GM21576 (cell line): ENCODE measurements at regions not wholly inside any gene's neighbourhood (a gene's known extent, or its start where the extent isn't known, plus 50 kb on each side); places are given as distances from the start of the nearest gene placed in this dataset.
"Not testable (repeated sequence)": the region's sequence is repeated elsewhere in the genome, so short reads cannot be mapped to it uniquely, and the experiment has no call there.

Experiments
- ATAC-seq: cut with Tn5 transposase; IDR thresholded peaks from one replicate; pipeline ENCODE4 v1.9.1; 2021; ENCODE audit warnings: mild to moderate bottlenecking, moderate library complexity; ENCODE audit not compliant: unreplicated experiment

- no peak for ATAC-seq
Measured at GRCh38 chr5:83001796-83002381, 75.3 kb downstream of the TMEM167A start.

DNA sequence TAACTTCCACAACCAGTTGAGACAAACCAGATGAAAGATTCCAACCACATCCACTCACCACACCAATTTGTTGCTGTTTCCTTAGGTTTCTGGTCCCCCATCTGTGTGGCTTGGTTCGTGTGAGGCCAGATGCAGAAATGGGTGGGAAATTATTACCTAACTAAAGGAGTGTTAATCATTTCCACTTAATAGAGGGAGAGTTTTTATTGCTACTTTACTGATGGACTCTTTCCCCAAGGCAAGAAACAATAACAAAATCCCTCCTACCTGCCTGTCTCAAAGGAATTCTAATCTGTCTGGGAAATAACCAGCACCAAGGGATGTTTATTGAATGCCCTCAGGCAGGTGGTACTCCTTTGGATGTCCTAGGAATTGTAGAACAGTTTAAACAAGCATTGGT lies 76.3 kb downstream of the TMEM167A start:
- ATAC-seq: no peak

DNA sequence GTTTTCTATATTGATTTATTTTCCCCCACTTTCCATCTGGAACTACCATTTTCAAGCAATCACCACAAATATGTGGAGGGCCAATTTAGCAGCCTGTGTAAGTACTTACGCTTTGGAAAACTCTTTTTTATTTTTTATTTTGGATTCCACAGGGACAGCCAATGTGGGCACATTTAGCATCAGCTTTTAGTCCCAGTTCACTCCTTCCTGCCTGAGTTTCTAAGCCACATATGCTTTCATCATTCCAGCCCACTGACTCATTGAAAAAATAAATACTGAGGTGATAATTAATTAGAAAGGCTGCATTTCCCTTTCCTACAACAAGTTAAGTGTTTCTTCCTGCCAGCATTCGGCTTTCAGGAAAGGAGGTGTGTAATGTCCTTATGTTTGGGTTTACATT lies 76.8 kb downstream of the TMEM167A start:
- no peak for ATAC-seq

DNA sequence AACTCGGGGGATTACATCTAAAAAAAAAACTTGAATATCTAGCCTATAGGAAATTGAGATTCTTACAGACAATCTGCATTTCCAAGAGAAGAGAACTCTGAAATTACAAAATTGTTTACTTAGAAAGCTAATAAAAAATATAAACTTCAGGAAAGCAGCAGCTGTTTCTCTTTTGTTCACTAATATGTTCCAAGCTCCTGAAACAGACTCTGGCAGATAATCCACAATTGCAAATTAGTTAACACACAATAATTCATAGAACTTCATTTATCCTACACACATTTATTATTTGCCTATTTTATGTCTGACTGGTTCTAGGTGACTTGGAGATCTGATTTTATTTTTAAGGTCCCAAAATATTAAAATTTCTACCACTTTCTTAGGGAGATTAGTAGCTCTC lies 83.8 kb downstream of the TMEM167A start:
- no peak for ATAC-seq

DNA sequence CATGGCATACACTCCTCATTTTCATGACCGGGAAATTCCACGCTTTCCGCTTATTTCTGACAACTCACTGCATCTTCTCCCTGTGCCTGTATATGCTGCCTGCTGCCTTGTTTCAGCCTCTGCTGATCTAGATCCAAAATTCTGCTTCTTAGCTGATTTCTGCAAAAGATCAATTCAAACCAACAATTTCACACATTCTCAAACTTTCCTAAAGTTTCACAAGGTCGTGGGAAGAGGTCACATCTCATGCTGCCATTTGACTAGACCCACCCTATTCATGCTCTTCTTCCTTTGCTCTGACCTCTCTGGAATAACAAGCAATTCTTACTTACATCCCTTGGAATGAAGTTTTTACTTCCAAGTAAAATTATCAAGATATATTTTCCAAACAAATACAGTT lies 84.5 kb downstream of the TMEM167A start:
- no peak for ATAC-seq

DNA sequence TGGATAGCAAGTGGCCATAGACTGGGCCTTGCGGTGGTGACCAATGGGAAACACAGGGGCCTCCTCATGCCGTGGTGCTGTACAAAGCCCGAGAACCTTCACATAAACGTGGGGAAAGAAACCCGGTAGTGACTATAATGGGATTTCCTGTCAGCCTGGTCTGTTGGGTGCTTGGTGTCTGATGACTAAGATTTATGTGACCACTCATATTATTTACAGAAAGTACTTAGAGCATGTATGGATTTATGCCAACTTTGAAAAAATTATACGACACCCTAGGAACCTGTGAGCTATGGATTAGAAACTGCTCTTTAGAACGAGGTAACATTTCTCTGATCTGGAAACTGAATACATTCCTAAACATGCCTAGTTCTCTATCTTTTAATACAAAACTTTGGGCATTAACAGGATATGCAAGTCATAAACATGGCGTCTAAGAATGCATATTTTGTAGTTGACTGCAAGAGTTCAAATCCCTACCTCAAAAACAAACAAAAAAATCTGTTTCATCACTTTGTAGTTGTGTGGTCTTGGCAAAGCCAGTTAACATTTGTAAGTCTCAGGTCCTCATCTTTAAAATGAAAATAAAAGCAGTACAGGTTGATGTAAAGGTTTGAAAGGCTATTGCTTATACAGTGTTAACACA lies 85.4 kb downstream of the TMEM167A start:
- no peak for ATAC-seq

GRCh38 chr5:82991059-82991458 lies 86.1 kb downstream of the TMEM167A start:
- no peak for ATAC-seq

DNA sequence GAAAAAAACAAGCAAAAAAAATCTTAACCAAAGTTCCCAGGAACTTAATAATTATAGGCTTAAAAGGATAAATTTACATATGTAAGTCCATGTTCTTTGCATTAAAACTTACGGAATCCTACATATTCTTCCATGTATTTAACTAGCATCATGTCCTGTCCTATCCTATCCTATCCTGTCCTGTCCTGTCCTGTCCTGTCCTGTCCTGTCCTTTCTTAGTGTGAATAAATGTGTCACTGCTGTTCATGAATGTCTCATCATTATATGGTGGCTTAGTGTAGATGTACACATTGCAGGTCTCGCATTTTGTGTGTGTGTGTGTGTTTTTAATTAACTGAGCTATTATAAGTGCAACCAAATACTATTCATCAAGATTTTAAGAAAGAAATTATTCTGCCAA lies 90.0 kb downstream of the TMEM167A start:
- no peak for ATAC-seq

- ATAC-seq: no peak
Measured at GRCh38 chr5:82986404-82986803, 90.8 kb downstream of the TMEM167A start.

DNA sequence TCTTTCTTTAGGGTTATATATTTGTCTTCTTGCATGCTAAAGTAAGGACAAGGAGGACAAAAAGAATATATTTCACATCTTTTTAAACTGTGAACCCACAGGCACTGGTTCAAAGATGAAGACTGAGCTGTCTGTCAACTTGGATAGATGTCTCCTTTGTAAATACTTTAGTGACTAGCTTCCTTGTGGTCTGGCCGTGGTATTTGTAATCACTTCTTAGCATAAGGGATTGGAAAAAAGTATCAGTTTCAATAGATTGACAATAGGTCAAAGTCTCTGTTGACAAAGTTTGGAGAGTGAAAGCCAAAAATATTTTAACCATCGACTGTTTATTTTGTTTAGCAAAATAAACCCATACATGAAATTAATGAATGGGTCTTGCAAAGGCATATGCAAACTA lies 91.4 kb downstream of the TMEM167A start:
- ATAC-seq: no peak

DNA sequence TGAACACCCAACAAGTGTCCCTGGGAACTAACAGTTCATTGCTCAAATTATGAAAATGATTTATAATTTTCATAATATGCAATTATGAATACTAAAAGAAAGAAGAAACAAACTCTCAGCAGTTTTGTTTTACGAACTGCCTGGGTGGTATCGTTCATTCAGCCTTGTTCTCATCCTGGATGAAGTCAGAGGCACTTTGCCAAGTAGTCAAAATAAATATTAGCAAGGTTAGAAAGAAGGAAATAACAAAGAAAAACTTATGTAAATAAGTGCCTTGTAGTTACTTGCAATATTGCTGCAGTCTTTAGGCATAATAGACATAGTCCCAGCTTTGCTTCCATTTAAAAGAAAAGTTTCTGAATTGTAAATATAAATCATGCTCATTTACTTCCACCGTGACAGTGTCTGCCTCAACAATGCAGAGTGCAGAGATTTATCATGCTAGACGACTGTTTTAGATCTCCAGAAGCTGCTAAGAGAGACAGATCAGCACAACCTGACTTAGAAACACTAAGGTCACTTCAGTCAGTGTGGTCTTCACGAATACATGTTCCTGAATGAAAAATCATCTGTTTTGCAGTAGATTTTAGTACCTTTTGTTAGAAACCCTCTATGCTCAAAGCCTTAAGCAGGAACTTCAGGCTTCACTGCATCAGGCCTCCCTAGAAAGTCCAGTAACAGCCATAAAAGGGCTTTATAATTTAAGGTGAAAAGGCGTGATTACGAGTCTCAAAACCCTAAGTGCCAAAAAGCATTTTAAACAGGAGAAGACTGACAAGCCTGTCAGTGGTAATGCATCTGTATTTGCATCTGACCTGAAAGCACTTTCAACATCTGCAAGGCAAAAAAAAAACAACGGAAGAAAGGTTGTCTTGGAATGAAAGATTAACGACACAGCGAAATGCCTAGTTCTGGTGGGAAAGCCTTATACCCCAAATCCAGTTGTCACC lies 92.1 kb downstream of the TMEM167A start:
- ATAC-seq: no peak

GRCh38 chr5:82982846-82983245 lies 94.3 kb downstream of the TMEM167A start:
- ATAC-seq: no peak

DNA sequence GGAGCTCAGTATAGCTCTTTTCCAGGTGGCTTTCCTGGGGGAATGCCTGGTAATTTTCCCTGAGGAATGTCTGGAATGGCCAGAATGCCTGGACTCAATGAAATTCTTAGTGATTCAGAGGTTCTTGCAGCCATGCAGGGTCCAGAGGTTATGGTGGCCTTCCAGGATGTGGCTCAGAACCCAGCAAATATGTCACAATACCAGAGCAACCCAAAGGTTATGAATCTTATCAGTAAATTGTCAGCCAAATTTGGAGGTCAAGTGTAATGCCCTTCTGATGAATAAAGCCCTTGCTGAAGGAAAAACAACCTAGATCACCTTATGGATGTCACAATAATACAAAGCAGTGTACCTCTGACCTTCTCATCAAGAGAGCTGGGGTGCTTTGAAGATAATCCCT lies 100.3 kb downstream of the TMEM167A start:
- not testable (repeated sequence) for ATAC-seq

GRCh38 chr5:82975812-82976211 lies 101.4 kb downstream of the TMEM167A start:
- no peak for ATAC-seq

DNA sequence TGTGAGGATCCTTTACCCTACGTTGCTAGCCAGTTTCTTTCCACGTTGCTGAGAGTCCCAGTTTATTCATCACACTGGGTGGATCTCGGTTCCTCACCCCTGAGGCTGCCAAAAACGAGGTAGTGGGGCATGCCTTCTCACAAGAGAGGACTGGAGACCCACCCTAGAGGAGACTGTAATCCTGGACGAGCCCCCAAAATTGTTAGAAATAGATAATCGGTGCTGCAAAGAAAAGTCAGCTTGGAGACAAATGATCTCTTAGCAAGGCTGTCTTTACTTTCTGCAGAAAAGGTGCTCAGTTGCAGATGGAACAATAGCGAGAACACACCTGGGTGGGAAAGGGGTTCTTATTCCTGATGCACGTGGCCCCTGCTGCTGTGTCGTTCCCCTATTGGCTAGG lies 101.8 kb downstream of the TMEM167A start:
- no peak for ATAC-seq

GRCh38 chr5:82974346-82974745 lies 102.8 kb downstream of the TMEM167A start:
- ATAC-seq: not testable (repeated sequence)

GRCh38 chr5:82971901-82972300 lies 105.3 kb downstream of the TMEM167A start:
- no peak for ATAC-seq

GRCh38 chr5:82971034-82971806 lies 106.0 kb downstream of the TMEM167A start:
- not testable (repeated sequence) for ATAC-seq

DNA sequence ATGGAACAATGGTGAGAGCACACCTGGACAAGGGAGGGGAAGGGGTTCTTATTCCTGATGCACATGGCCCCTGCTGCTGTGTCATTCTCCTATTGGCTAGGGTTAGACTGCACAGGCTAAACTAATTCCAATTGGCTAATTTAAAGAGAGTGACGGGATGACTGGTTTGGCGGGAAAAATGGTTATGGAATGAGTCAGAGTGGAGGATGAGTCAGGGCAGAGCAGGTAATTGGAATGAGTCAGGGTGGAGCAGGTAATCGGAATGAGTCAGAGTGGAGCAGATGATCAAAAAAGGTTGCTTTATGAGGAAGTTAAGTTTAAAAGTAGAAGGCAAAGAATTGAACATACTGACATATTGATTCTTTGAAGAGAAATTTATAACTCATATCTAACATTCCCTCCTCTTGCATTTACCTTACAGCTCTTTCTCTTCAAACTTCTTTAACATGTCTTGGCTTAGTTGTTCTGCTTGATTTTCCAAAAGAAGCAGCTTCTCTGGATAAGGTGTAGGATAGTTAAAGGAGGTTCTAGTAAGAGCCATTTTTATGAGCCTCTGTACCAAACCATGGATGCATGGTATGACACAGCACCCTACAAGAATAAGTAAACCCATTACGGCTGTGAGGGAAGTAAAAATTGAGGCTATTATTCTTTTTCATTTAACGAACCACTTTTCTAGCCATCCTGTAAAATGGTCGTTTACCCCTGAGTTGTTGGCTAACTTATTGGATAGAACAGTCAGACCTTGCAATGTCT lies 107.8 kb downstream of the TMEM167A start:
- ATAC-seq: not testable (repeated sequence)

DNA sequence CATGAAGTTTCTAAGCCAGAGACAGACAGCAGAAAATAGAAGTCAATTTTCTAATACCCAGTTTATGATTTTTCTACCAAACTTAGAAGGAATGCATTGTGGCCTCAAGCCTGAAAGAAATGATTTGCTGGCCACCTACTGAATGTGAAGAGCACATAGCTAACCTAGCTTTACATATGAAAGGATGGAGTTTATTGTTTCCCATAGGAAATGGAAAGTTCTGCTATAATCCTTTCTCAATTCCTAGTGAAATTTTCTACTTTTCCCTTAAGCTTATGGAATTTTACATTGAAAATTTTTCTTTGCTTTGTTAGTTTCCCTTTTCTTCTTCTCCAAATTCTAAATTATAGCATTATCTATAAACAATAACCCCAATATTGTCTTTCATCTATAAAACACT lies 110.1 kb downstream of the TMEM167A start:
- no peak for ATAC-seq
